ENCODE measurements at regions not wholly inside any gene's neighbourhood (a gene's known extent, or its start where the extent isn't known, plus 50 kb on each side); places are given as distances from the start of the nearest gene placed in this dataset.

DNA sequence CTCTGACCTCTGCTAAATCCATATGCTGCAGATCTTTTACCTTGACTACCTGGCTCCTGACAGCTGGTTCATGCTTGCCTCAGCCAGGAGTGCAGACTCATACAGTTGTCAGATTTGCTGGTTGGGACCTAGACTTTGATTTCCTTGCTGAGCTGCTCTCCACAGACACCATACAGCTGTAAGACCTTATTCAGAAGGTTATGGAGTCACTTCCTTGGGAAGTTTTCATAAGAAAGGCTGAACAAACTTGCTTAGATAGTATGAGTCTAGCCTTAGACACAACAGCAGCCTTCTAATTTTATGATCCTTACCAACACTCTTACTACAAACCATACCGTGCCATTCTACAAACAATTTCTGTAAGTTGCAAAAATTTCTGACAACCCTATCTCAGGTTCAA lies 102.9 kb downstream of the EDN1 start:
- no peaks in the 10 kb centered on the region for H3K9me3 ChIP-seq
- no peak overlapping the region for H3K4me3 ChIP-seq
- DNase-seq, result no peak
- H3K4me1 ChIP-seq, result peaks cover 0 to 16% (median 7%) of the 10 kb centered on the region in 4 donors
- no peaks in the 10 kb centered on the region for H3K27me3 ChIP-seq
- no peaks in the 10 kb centered on the region for H3K36me3 ChIP-seq
- H3K27ac ChIP-seq, result no peak overlapping the region
- TF ChIP-seq, protein P1, sequence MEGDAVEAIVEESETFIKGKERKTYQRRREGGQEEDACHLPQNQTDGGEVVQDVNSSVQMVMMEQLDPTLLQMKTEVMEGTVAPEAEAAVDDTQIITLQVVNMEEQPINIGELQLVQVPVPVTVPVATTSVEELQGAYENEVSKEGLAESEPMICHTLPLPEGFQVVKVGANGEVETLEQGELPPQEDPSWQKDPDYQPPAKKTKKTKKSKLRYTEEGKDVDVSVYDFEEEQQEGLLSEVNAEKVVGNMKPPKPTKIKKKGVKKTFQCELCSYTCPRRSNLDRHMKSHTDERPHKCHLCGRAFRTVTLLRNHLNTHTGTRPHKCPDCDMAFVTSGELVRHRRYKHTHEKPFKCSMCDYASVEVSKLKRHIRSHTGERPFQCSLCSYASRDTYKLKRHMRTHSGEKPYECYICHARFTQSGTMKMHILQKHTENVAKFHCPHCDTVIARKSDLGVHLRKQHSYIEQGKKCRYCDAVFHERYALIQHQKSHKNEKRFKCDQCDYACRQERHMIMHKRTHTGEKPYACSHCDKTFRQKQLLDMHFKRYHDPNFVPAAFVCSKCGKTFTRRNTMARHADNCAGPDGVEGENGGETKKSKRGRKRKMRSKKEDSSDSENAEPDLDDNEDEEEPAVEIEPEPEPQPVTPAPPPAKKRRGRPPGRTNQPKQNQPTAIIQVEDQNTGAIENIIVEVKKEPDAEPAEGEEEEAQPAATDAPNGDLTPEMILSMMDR (IDR thresholded peaks at IDR 0.05), result no peak
- intact Hi-C loops (cut with DNase I; ENCODE audit: low total_unique reads), result no loop called here

DNA sequence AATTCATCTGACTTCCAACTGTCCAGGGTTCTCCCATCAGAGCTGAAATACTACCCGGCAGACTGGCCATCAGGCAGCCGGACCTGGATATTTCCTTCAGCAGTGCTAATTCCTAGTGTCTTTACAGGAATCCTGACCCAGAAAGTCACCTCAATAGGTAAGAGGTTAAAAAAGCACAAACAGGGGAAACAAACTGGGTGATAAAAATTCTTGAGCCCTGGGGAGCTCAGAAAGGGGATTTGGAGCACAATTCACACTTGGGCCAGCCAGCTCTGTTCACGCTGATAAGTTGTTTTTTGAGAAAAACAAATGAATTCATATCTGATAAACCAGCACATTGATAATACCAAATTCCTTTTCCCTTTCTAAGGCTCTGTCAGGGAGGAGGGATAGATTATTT lies 104.0 kb downstream of the EDN1 start:
- Histone ChIP-seq H3K27me3 (no peaks in the 10 kb centered on the region), H3K36me3 (no peaks in the 10 kb centered on the region), H3K9me3 (no peaks in the 10 kb centered on the region), H3K27ac (no peak overlapping the region), H3K4me1 (peaks cover 0 to 16% (median 7%) of the 10 kb centered on the region in 4 donors), H3K4me3 (no peak overlapping the region)
- DNase-seq, result no peak
- TF ChIP-seq, protein P1 (IDR thresholded peaks at IDR 0.05), result no peak
- intact Hi-C loops (cut with DNase I; ENCODE audit: low total_unique reads), result no loop called here

DNA sequence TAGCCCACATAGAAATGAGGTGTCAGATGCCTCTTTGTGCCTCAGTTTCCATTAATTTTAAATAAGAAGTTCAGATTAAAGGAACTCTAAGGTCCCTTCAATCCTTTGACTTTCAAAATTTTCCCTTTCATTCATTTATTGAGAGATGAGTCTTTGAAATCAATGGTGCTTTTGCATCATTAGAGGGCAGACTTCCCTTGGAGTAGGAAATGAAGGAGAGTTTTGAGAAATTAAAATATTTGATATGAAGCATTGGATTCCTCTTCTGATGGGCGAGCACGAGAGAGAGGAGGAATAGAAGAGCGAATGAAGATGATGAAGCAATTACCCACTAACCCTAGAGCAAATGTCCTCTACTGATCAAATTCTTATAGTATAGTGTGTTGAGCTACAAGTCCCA lies 105.7 kb downstream of the EDN1 start:
- no peak for DNase-seq
- H3K36me3 ChIP-seq, result no peaks in the 10 kb centered on the region
- no peak overlapping the region for H3K4me3 ChIP-seq
- no peaks in the 10 kb centered on the region for H3K9me3 ChIP-seq
- TF ChIP-seq, protein P1 (IDR thresholded peaks at IDR 0.05), result peak in 1 of 2 experiments; percentile 26
- H3K4me1 ChIP-seq, result peaks cover 0 to 18% (median 8%) of the 10 kb centered on the region in 4 donors
- H3K27ac ChIP-seq, result no peak overlapping the region
- intact Hi-C loops (cut with DNase I; ENCODE audit: low total_unique reads), result no loop called here
- no peaks in the 10 kb centered on the region for H3K27me3 ChIP-seq

DNA sequence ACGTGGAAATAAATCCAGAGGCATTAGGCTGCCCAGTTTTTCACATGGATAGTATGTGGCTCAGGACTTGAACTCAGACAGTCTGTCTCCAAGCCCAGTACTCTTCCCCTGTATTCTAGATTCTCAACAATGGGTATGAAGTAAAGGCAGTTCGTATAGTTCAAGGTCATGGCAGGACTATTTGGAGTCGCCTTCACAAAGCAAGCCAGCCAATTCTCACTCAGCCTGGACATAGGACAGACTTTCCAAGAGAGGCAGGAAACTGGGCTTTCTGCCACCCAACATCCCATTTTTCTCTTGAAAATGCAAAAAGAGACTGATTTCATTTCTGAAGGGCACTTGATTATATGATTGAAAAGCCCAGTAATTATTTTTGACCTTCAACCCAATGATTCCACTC lies 111.0 kb downstream of the EDN1 start:
- H3K27me3 ChIP-seq, result no peaks in the 10 kb centered on the region
- TF ChIP-seq, protein P1 (IDR thresholded peaks at IDR 0.05), result no peak
- no peak overlapping the region for H3K4me3 ChIP-seq
- peaks cover 0 to 40% (median 21%) of the 10 kb centered on the region in 4 donors for H3K4me1 ChIP-seq
- intact Hi-C loops (cut with DNase I; ENCODE audit: low total_unique reads), result no loop called here
- H3K27ac ChIP-seq, result peak overlapping the region; percentile 60 to 72
- H3K36me3 ChIP-seq, result no peaks in the 10 kb centered on the region
- H3K9me3 ChIP-seq, result no peaks in the 10 kb centered on the region
- DNase-seq, result no peak

DNA sequence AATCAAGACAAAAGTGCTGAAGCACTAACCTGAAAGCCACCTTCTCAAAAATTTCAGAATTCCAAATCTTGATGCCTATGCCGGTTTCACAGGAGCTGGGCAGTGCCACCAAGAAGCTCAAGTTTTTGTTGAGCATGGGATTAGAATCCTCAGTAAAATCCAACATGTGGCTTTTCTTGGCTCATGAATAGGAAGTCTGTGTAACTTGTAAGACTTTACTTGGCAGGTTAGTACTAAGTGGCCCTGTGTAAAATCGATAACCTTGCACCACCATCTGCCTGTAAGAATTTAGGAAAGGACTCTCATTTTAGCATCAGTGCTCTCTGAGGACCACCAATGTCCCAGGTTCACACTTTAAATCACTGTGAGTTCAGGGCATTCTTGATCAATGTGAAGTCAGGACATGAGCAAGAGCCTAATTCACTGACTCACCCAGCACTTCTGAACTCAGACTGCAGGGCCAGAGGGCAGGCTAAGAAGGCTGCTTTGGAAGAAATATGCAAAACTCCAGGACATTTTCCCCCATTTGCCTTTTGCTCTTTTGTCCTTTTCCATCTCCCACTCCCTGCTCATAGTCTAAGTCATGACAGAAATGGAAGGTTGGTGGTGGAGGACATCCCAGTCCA lies 113.2 kb downstream of the EDN1 start:
- TF ChIP-seq, protein P1 (IDR thresholded peaks at IDR 0.05), result peak in 1 of 2 experiments; percentile 14
- peaks cover 0 to 40% (median 21%) of the 10 kb centered on the region in 4 donors for H3K4me1 ChIP-seq
- no peaks in the 10 kb centered on the region for H3K9me3 ChIP-seq
- intact Hi-C loops (cut with DNase I; ENCODE audit: low total_unique reads), result no loop called here
- H3K36me3 ChIP-seq, result no peaks in the 10 kb centered on the region
- H3K4me3 ChIP-seq, result no peak overlapping the region
- H3K27ac ChIP-seq, result peak overlapping the region; percentile 60 to 72
- no peaks in the 10 kb centered on the region for H3K27me3 ChIP-seq
- DNase-seq, result no peak
